NOMO-1 treated with dmso at 0.1 percent for 144 hours (cell line): ENCODE measurements at regions not wholly inside any gene's neighbourhood (a gene's known extent, or its start where the extent isn't known, plus 50 kb on each side); places are given as distances from the start of the nearest gene placed in this dataset.
"Not testable (repeated sequence)": the region's sequence is repeated elsewhere in the genome, so short reads cannot be mapped to it uniquely, and the experiment has no call there.

Experiments
- DNase-seq: peaks from one replicate; lab custom pipeline; 2025; ENCODE audit not compliant: unreplicated experiment; lab: John Stamatoyannopoulos, UW

GRCh38 chr16:62889097-62889496 is 852.9 kb upstream of the CDH8 start:
- DNase-seq, result no peak

- no peak for DNase-seq
Measured at GRCh38 chr16:62883509-62883908, 847.3 kb upstream of the CDH8 start.

GRCh38 chr16:62882552-62883221 is 846.4 kb upstream of the CDH8 start:
- no peak for DNase-seq

- no peak for DNase-seq
Measured at GRCh38 chr16:62876133-62876532, 839.9 kb upstream of the CDH8 start.

- no peak for DNase-seq
Measured at GRCh38 chr16:62872339-62872738, 836.1 kb upstream of the CDH8 start.

- no peak for DNase-seq
Measured at GRCh38 chr16:62870554-62870953, 834.3 kb upstream of the CDH8 start.

GRCh38 chr16:62869837-62870236 is 833.6 kb upstream of the CDH8 start:
- no peak for DNase-seq

- no peak for DNase-seq
Measured at GRCh38 chr16:62863139-62863538, 826.9 kb upstream of the CDH8 start.

GRCh38 chr16:62853887-62854286 is 817.6 kb upstream of the CDH8 start:
- no peak for DNase-seq

GRCh38 chr16:62846399-62847057 is 810.3 kb upstream of the CDH8 start:
- DNase-seq, result no peak

- DNase-seq, result no peak
Measured at GRCh38 chr16:62832214-62832613, 796.0 kb upstream of the CDH8 start.

- DNase-seq, result no peak
Measured at GRCh38 chr16:62831235-62831850, 795.1 kb upstream of the CDH8 start.

GRCh38 chr16:62829607-62830006 is 793.4 kb upstream of the CDH8 start:
- no peak for DNase-seq

GRCh38 chr16:62829084-62829483 is 792.8 kb upstream of the CDH8 start:
- DNase-seq, result no peak

- DNase-seq, result no peak
Measured at GRCh38 chr16:62821824-62822223, 785.6 kb upstream of the CDH8 start.

GRCh38 chr16:62816971-62817519 is 780.8 kb upstream of the CDH8 start:
- DNase-seq, result no peak

GRCh38 chr16:62814891-62815290 is 778.7 kb upstream of the CDH8 start:
- DNase-seq, result no peak

- no peak for DNase-seq
Measured at GRCh38 chr16:62805221-62805857, 769.1 kb upstream of the CDH8 start.

GRCh38 chr16:62794724-62795123 is 758.5 kb upstream of the CDH8 start:
- DNase-seq, result no peak

- DNase-seq, result not testable (repeated sequence)
Measured at GRCh38 chr16:62780081-62780480, 743.8 kb upstream of the CDH8 start.

- no peak for DNase-seq
Measured at GRCh38 chr16:62764572-62764971, 728.3 kb upstream of the CDH8 start.

- no peak for DNase-seq
Measured at GRCh38 chr16:62760398-62760797, 724.2 kb upstream of the CDH8 start.
